GM23338 (cell line): ENCODE measurements at regions not wholly inside any gene's neighbourhood (a gene's known extent, or its start where the extent isn't known, plus 50 kb on each side); places are given as distances from the start of the nearest gene placed in this dataset.

ENCODE experiments used
- CREB1 ChIP-seq: fragments of 250-450 bp; sonication (Bioruptor Pico); IDR thresholded peaks from 2 replicates; pipeline ENCODE4 v1.5.0; 2020; ENCODE audit warnings: low read depth, mild to moderate bottlenecking, moderate library complexity
- CTCF ChIP-seq, 2 experiments: fragments of 200-600 bp in 1 of 2; sonication (generic) in 1 of 2; conservative IDR thresholded peaks; 2 replicates each; pipeline versions ENCODE4 v1.5.1 to v1.6.1; 2016 to 2017; ENCODE audit warnings: antibody characterized with exemption in 2 of 2, low read depth in 2 of 2, mild to moderate bottlenecking in 2 of 2, moderate library complexity in 1 of 2
- ETS1 ChIP-seq: IDR thresholded peaks from 2 replicates; pipeline ENCODE4 v1.6.1; 2016; ENCODE audit warnings: antibody characterized with exemption
- EZH2 ChIP-seq: fragments of 200-600 bp; sonication (generic); IDR thresholded peaks from one replicate; pipeline ENCODE4 v1.8.0; 2017; ENCODE audit warnings: antibody characterized with exemption, mild to moderate bottlenecking, low read depth; ENCODE audit not compliant: unreplicated experiment
- EZH2phosphoT487 ChIP-seq: fragments of 200-600 bp; sonication (generic); IDR thresholded peaks from one replicate; pipeline ENCODE4 v1.8.1; 2018; ENCODE audit warnings: antibody characterized with exemption; ENCODE audit not compliant: unreplicated experiment
- JUNB ChIP-seq: IDR thresholded peaks from one replicate; pipeline ENCODE4 v1.6.1; 2016; ENCODE audit warnings: antibody characterized with exemption; ENCODE audit not compliant: unreplicated experiment
- POLR2AphosphoS5 ChIP-seq: IDR thresholded peaks from 2 replicates; pipeline ENCODE4 v1.6.1; 2016; ENCODE audit warnings: antibody characterized with exemption, low read depth
- REST ChIP-seq: IDR thresholded peaks from one replicate; pipeline ENCODE4 v1.6.1; 2018; ENCODE audit warnings: antibody characterized with exemption; ENCODE audit not compliant: unreplicated experiment
- STAT1 ChIP-seq: IDR thresholded peaks from one replicate; pipeline ENCODE4 v1.6.1; 2016; ENCODE audit warnings: antibody characterized with exemption; ENCODE audit not compliant: unreplicated experiment
- ZNF331 ChIP-seq: fragments of 250-450 bp; sonication (Bioruptor Pico); IDR thresholded peaks from 2 replicates; pipeline ENCODE4 v1.5.0; 2020; ENCODE audit warnings: low read depth, mild to moderate bottlenecking, moderate library complexity

- TF ChIP-seq CTCF (conservative IDR thresholded peaks at IDR 0.05; ENCODE audit: low read depth in 2 of 2) (no peak), POLR2AphosphoS5 (no peak), JUNB (no peak), REST (no peak), EZH2 (no peak), ETS1 (no peak), EZH2phosphoT487 (no peak), CREB1 (CRISPR knock-in tag) (no peak), STAT1 (no peak), ZNF331 (no peak)
These were observed 245.9 kb upstream of the FGGY start for GRCh38 chr1:59051007-59051406.
